Spleen (tissue), 7 donors: ENCODE measurements at regions not wholly inside any gene's neighbourhood (a gene's known extent, or its start where the extent isn't known, plus 50 kb on each side); places are given as distances from the start of the nearest gene placed in this dataset.

ENCODE experiments used
- POLR2A ChIP-seq, 3 donors: fragments of 450-650 bp; IDR thresholded peaks; one replicate each; pipeline ENCODE4 v1.5.1; 2017; ENCODE audit warnings: antibody characterized with exemption in 3 of 3, mild to moderate bottlenecking in 1 of 3
- POLR2AphosphoS5 ChIP-seq, 3 donors: sonication (generic); formaldehyde crosslinking; IDR thresholded peaks; one replicate each; pipeline ENCODE4 v1.5.1; 2017; ENCODE audit warnings: antibody characterized with exemption in 3 of 3
- TF ChIP-seq, protein P1 (sequence below), 11 experiments: fragments of 200-600 bp in 7 of 11; fragments of 450-650 bp in 4 of 11; sonication (generic) in 4 of 11; IDR thresholded peaks in 8 of 11; conservative IDR thresholded peaks in 3 of 11; 1 replicate in 7 of 11; 2 replicates in 4 of 11; pipeline versions ENCODE4 v1.4.0 to v1.8.0; 2016 to 2021; ENCODE audit warnings: antibody characterized with exemption in 11 of 11, inconsistent platforms in 4 of 11, mild to moderate bottlenecking in 1 of 11
- donor health status: DM: no; HTN: no; CAD: no; lungs with moderate emphysema.
- donor health status: DM: no; HTN: no; CAD: no.
- donor health status: DM: no; HTN: no; CAD: no.

DNA sequence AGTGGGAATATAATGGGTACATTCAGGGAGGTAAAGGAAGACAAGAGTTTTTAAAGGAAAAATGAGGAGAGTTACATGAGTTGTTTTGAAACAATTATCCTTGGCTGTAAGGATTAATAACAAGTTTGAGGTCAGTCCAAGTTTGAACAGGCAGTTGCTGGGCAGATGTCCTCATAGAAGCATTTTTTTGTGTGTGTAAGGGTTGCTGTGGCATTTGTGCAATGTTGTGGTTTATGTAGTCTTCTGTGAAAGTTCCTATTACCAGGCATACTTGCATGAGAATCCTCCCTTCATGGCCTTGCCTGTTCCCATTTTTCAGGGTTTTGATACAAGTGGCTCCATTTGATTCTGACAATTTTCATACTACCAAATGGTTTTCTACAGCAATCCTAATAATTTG, 400.2 kb downstream of the KCNA4 start:
- TF ChIP-seq POLR2A (IDR thresholded peaks at IDR 0.05) (no peak), POLR2AphosphoS5 (IDR thresholded peaks at IDR 0.05) (no peak)
- TF ChIP-seq, protein P1, sequence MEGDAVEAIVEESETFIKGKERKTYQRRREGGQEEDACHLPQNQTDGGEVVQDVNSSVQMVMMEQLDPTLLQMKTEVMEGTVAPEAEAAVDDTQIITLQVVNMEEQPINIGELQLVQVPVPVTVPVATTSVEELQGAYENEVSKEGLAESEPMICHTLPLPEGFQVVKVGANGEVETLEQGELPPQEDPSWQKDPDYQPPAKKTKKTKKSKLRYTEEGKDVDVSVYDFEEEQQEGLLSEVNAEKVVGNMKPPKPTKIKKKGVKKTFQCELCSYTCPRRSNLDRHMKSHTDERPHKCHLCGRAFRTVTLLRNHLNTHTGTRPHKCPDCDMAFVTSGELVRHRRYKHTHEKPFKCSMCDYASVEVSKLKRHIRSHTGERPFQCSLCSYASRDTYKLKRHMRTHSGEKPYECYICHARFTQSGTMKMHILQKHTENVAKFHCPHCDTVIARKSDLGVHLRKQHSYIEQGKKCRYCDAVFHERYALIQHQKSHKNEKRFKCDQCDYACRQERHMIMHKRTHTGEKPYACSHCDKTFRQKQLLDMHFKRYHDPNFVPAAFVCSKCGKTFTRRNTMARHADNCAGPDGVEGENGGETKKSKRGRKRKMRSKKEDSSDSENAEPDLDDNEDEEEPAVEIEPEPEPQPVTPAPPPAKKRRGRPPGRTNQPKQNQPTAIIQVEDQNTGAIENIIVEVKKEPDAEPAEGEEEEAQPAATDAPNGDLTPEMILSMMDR (IDR thresholded peaks at IDR 0.05 in 8 of 11, conservative IDR thresholded peaks at IDR 0.05 in 3 of 11): no peak
